GM10266 (cell line): ENCODE measurements at regions not wholly inside any gene's neighbourhood (a gene's known extent, or its start where the extent isn't known, plus 50 kb on each side); places are given as distances from the start of the nearest gene placed in this dataset.
A peak's percentile ranks its signal among the peaks of the same experiment; 100 is the strongest.

Experiments used
- DNase-seq: peaks from one replicate; pipeline ENCODE4 v3.0.0; 2012; ENCODE audit errors: extremely low spot score
- TF ChIP-seq, protein P1 (sequence below): IDR thresholded peaks from 2 replicates; pipeline ENCODE4 v1.5.1; 2012; ENCODE audit warnings: mild to moderate bottlenecking, low read depth; ENCODE audit not compliant: control insufficient read depth, insufficient read depth; ENCODE audit errors: missing control alignments

GRCh38 chrX:130974323-130974722 is 71.3 kb upstream of the ENOX2 start:
- no peak for DNase-seq
- TF ChIP-seq, protein P1, sequence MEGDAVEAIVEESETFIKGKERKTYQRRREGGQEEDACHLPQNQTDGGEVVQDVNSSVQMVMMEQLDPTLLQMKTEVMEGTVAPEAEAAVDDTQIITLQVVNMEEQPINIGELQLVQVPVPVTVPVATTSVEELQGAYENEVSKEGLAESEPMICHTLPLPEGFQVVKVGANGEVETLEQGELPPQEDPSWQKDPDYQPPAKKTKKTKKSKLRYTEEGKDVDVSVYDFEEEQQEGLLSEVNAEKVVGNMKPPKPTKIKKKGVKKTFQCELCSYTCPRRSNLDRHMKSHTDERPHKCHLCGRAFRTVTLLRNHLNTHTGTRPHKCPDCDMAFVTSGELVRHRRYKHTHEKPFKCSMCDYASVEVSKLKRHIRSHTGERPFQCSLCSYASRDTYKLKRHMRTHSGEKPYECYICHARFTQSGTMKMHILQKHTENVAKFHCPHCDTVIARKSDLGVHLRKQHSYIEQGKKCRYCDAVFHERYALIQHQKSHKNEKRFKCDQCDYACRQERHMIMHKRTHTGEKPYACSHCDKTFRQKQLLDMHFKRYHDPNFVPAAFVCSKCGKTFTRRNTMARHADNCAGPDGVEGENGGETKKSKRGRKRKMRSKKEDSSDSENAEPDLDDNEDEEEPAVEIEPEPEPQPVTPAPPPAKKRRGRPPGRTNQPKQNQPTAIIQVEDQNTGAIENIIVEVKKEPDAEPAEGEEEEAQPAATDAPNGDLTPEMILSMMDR, result no peak

- peak; percentile 3 for DNase-seq
Measured at GRCh38 chrX:130975947-130976346, 72.9 kb upstream of the ENOX2 start.

GRCh38 chrX:130981836-130982235 is 76.3 kb upstream of the ARHGAP36 start:
- DNase-seq, result no peak
- TF ChIP-seq, protein P1, result no peak

More at GRCh38 chrX:130975947-130976346, 72.9 kb upstream of the ENOX2 start:
- TF ChIP-seq, protein P1, result peak; percentile 45

DNA sequence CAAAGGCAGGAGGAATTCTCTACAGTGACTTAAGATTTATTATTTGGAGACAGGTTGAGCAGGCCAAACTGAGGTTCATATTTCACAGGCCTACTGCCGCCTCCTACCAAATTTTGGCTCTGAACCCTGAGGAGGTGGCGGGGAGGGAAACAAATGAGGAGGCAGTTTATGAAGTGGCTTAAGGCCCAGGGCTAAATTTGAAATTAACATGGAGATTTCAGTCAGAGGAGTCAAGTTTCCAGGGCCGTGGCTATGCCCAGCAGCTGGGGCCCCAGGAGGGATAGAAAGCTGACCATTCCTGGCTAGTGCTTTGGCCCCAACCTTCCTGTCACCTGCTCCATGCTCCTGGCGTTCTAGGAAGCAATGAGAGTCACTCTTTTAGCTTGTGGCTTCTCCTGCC is 73.4 kb upstream of the ARHGAP36 start:
- no peak for DNase-seq
- TF ChIP-seq, protein P1, result no peak

- no peak for DNase-seq
- TF ChIP-seq, protein P1, result no peak
Measured at GRCh38 chrX:130987241-130987640, 70.9 kb upstream of the ARHGAP36 start.

GRCh38 chrX:130990723-130991122 is 67.4 kb upstream of the ARHGAP36 start:
- no peak for DNase-seq
- TF ChIP-seq, protein P1, result no peak

- TF ChIP-seq, protein P1, result peak; percentile 34
- DNase-seq, result peak; percentile 2
Measured at GRCh38 chrX:130994671-130995070, 63.5 kb upstream of the ARHGAP36 start.

DNA sequence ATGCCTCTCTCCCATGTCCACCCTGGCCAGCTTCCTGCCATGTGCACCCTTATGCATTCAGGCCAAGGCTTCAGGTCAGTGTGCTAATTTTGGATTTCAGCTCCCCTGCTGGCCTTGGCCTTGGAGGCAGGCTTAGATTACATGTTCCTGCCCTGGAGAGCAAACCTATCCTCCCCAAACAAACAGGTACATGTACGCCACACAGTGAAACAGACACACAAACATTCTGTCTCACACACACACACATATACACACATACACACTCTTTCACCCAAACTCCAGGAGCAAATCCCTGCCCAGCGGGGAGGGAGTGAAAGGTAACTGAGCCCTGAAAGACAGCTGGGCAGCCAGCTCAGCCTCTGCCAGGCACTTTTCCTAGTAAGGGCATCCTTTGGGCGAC is 62.7 kb upstream of the ARHGAP36 start:
- no peak for DNase-seq
- TF ChIP-seq, protein P1, result no peak
